K562 (cell line): ENCODE measurements at regions not wholly inside any gene's neighbourhood (a gene's known extent, or its start where the extent isn't known, plus 50 kb on each side); places are given as distances from the start of the nearest gene placed in this dataset.

ENCODE experiments used
- ATAC-seq: fragments of 200-7000 bp; cut with Tn5 transposase; 3 replicates; pipeline ENCODE4 v1.9.1; 2020; ENCODE audit warnings: moderate library complexity
- BruUV-seq: library from RNA; stranded (reverse); fragments of 400-500 nt; replicated peaks from 2 replicates; lab custom pipeline; 2021; lab: Mats Ljungman, UMichigan
- CTCF ChIA-PET: fragments of 300-600 bp; formaldehyde crosslinking; extraction: SDS; loops from one replicate; lab custom pipeline; 2021; ENCODE audit warnings: low intra/inter-chr PET ratio; lab: Yijun Ruan, JAX
- POLR2A ChIA-PET: fragments of 300-600, 350-650 bp; sonication (Branson Sonifier 250); formaldehyde crosslinking; extraction: SDS; loops from one replicate; lab custom pipeline; 2021; ENCODE audit warnings: antibody characterized with exemption, inconsistent platforms; lab: Yijun Ruan, JAX
- DNase-seq, 4 experiments: peaks; one replicate each; pipeline versions ENCODE4 v3.0.0 to v3.0.0-alpha.2; 2011 to 2018; ENCODE audit warnings: low spot score in 3 of 4, mixed read lengths in 3 of 4; ENCODE audit errors: extremely low read depth in 1 of 4
- FAIRE-seq: peaks from 2 replicates; lab custom pipeline; 2011; peaks lifted over from hg19 to GRCh38; lab: Jason Lieb, UNC
- H2AFZ ChIP-seq: 2 replicates; pipeline ENCODE4 v1.6.0; 2011; ENCODE audit warnings: low read depth, low read length, control low read depth, inconsistent platforms
- H3K27ac ChIP-seq: fragments of 200-600 bp; 3 replicates; pipeline ENCODE4 v1.8.0; 2011; ENCODE audit warnings: low read depth, mild to moderate bottlenecking, control low read depth, inconsistent platforms, low read length, moderate library complexity, mixed read lengths; ENCODE audit errors: extremely low read depth
- H3K27me3 ChIP-seq, 2 experiments: fragments of 300-600 bp in 1 of 2; 2 replicates in 1 of 2; 3 replicates in 1 of 2; pipeline versions ENCODE4 v1.6.0 to v1.8.0; 2011; ENCODE audit warnings: inconsistent platforms in 2 of 2, low read length in 2 of 2, mild to moderate bottlenecking in 1 of 2, mixed read lengths in 1 of 2, moderate library complexity in 1 of 2; ENCODE audit not compliant: control insufficient read depth in 2 of 2, insufficient read depth in 2 of 2
- H3K36me3 ChIP-seq: fragments of 300-600 bp; 3 replicates; pipeline ENCODE4 v1.8.0; 2011; ENCODE audit warnings: mild to moderate bottlenecking, low read length, inconsistent platforms; ENCODE audit not compliant: control insufficient read depth, insufficient read depth
- H3K4me1 ChIP-seq, 2 experiments: fragments of 200-600 bp in 1 of 2; replicated peaks in 1 of 2; 2 replicates in 1 of 2; 3 replicates in 1 of 2; pipeline versions ENCODE4 v1.5.1 to v1.8.0; 2011; ENCODE audit warnings: inconsistent platforms in 2 of 2, low read length in 2 of 2, mild to moderate bottlenecking in 1 of 2, mixed read lengths in 1 of 2, moderate library complexity in 1 of 2; ENCODE audit not compliant: control insufficient read depth in 2 of 2, insufficient read depth in 2 of 2
- H3K4me2 ChIP-seq: 2 replicates; pipeline ENCODE4 v1.6.1; 2011; ENCODE audit warnings: low read length, control low read depth, inconsistent platforms, mixed read lengths; ENCODE audit not compliant: insufficient read depth
- H3K4me3 ChIP-seq: fragments of 200-600 bp; sonication (generic), shearing (Covaris generic); 2 replicates; pipeline ENCODE4 v1.5.1; 2016; ENCODE audit warnings: control low read depth, inconsistent platforms
- H3K79me2 ChIP-seq: fragments of 200-600 bp; 3 replicates; pipeline ENCODE4 v1.8.0; 2011; ENCODE audit warnings: low read length, inconsistent platforms; ENCODE audit not compliant: control insufficient read depth, insufficient read depth
- H3K9ac ChIP-seq, 2 experiments: 2 replicates each; pipeline versions ENCODE4 v1.6.0 to v1.6.1; 2011; ENCODE audit warnings: low read depth in 2 of 2, low read length in 2 of 2, control low read depth in 1 of 2, inconsistent platforms in 1 of 2, mild to moderate bottlenecking in 1 of 2, mixed read lengths in 1 of 2; ENCODE audit not compliant: insufficient read depth in 1 of 2
- H3K9me1 ChIP-seq: one replicate; pipeline ENCODE4 v1.6.0; 2011; ENCODE audit warnings: inconsistent platforms, mild to moderate bottlenecking, low read length, moderate library complexity; ENCODE audit not compliant: control insufficient read depth, insufficient read depth
- H3K9me3 ChIP-seq: replicated peaks from 2 replicates; pipeline ENCODE4 v1.5.1; 2011; ENCODE audit warnings: low read depth, low read length, inconsistent platforms; ENCODE audit not compliant: control insufficient read depth, insufficient read depth
- H4K20me1 ChIP-seq: replicated peaks from 2 replicates; pipeline ENCODE4 v1.6.1; 2011; ENCODE audit warnings: low read length, inconsistent platforms, mixed read lengths; ENCODE audit not compliant: control insufficient read depth, insufficient read depth
- ADNP ChIP-seq: fragments of 200-800 bp; sonication (Bioruptor generic); IDR thresholded peaks from 2 replicates; pipeline ENCODE4 v1.6.1; 2016; ENCODE audit warnings: missing genetic modification characterization, missing compliant biosample characterization
- CCNT2 ChIP-seq: IDR thresholded peaks from 2 replicates; pipeline ENCODE4 v1.6.1; 2011; ENCODE audit warnings: borderline replicate concordance, low read depth, mild to moderate bottlenecking, moderate library complexity, mixed read lengths, low read length; ENCODE audit not compliant: insufficient read length; ENCODE audit errors: extremely low read depth
- DMBX1 ChIP-seq: fragments of 250-450 bp; sonication (Bioruptor Pico); IDR thresholded peaks from 2 replicates; pipeline ENCODE4 v1.8.0; 2022; ENCODE audit warnings: inconsistent platforms, mild to moderate bottlenecking, moderate library complexity, borderline replicate concordance
- GTF2A2 ChIP-seq: IDR thresholded peaks from 2 replicates; pipeline ENCODE4 v1.6.1; 2016; ENCODE audit warnings: mild to moderate bottlenecking, missing genetic modification characterization, missing compliant biosample characterization
- TEAD1 ChIP-seq, 2 experiments: fragments of 450-650 bp in 1 of 2; sonication (generic) in 1 of 2; formaldehyde crosslinking; IDR thresholded peaks; 2 replicates each; pipeline versions ENCODE4 v1.4.0 to v1.8.0; 2020 to 2022; ENCODE audit warnings: mild to moderate bottlenecking in 2 of 2, missing genetic modification reagents in 1 of 2
- UBTF ChIP-seq, 2 experiments: IDR thresholded peaks; 2 replicates each; pipeline ENCODE4 v1.6.1; 2012; ENCODE audit warnings: improper control_type of control experiment in 2 of 2, low read depth in 2 of 2, low read length in 2 of 2, borderline replicate concordance in 1 of 2
- ZNF12 ChIP-seq: sonication (generic); formaldehyde crosslinking; IDR thresholded peaks from 2 replicates; pipeline ENCODE4 v1.4.0; 2020; ENCODE audit warnings: mild to moderate bottlenecking, missing genetic modification reagents
- ZNF134 ChIP-seq: fragments of 250-450 bp; sonication (Bioruptor Pico); conservative IDR thresholded peaks from 2 replicates; pipeline ENCODE4 v1.4.0; 2020
- ZNF609 ChIP-seq: sonication (generic); formaldehyde crosslinking; IDR thresholded peaks from 2 replicates; pipeline ENCODE4 v1.8.1; 2023; ENCODE audit warnings: missing genetic modification reagents, mild to moderate bottlenecking, borderline replicate concordance
- WGBS: fragments of 100-300 bp; shearing (Covaris generic); methylation state at CpG from one replicate; pipeline ENCODE4 v1.1.6; 2016; ENCODE audit warnings: low coverage, mixed read lengths; ENCODE audit not compliant: insufficient coverage; ENCODE audit errors: missing lambda C conversion rate; 5-methylcytosine and 5-hydroxymethylcytosine counted together
- in situ Hi-C: fragments of 300-500 bp; cut with MboI; formaldehyde crosslinking; loops from 4 replicates; pipeline ENCODE4 v1.15.0; 2018; ENCODE audit warnings: inconsistent platforms, mixed read lengths
- intact Hi-C: fragments of 100-400 bp; cut with micrococcal nuclease; formaldehyde crosslinking; loops from 2 replicates; pipeline ENCODE4 v1.14.2; 2022

- no peak overlapping the region for H2AFZ ChIP-seq
- FAIRE-seq (no peak), ATAC-seq (no peak), DNase-seq (no peak)
- H4K20me1 ChIP-seq, result no peaks in the 10 kb centered on the region
- 0% methylated on average over 1 of the region's 1 CpG for WGBS
- ChIA-PET CTCF (no interaction called here), POLR2A (no interaction called here)
- H3K4me1 ChIP-seq, result no peaks in the 10 kb centered on the region
- H3K9me3 ChIP-seq, result no peaks in the 10 kb centered on the region
- peak; percentile 90 for TF ChIP-seq ZNF134 (CRISPR knock-in tag)
- no peak for TF ChIP-seq ZNF12 (CRISPR knock-in tag)
- no peak for TF ChIP-seq TEAD1 (CRISPR knock-in tag; IDR thresholded peaks at IDR 0.05)
- no peak for TF ChIP-seq GTF2A2 (tag)
- no peaks in the 10 kb centered on the region; a peak in 1 of 5 replicates for H3K27me3 ChIP-seq
- BruUV-seq, result no TSS peak
- no peaks in the 10 kb centered on the region for H3K9me1 ChIP-seq
- in situ Hi-C loops (no loop called here), intact Hi-C loops (no loop called here)
- H3K79me2 ChIP-seq, result no peaks in the 10 kb centered on the region
- H3K27ac ChIP-seq, result no peak overlapping the region
- H3K9ac ChIP-seq, result no peak overlapping the region
- no peak overlapping the region for H3K4me2 ChIP-seq
- no peak overlapping the region for H3K4me3 ChIP-seq
- no peaks in the 10 kb centered on the region for H3K36me3 ChIP-seq
Measured at GRCh38 chr10:61119573-61119972, 175.6 kb upstream of the RHOBTB1 start.

- no peaks in the 10 kb centered on the region for H3K79me2 ChIP-seq
- no peaks in the 10 kb centered on the region for H3K9me1 ChIP-seq
- no peaks in the 10 kb centered on the region for H4K20me1 ChIP-seq
- H2AFZ ChIP-seq, result no peak overlapping the region
- no peaks in the 10 kb centered on the region for H3K9me3 ChIP-seq
- ChIA-PET POLR2A (interaction anchor here (0.8 kb wide), 1 partner anchor 173 kb away, joined by 3 read pairs; no protein-coding TSS in a partner anchor), CTCF (no interaction called here)
- in situ Hi-C loops, result no loop called here
- DNase-seq (no peak), ATAC-seq (no peak), FAIRE-seq (no peak)
- H3K9ac ChIP-seq, result no peak overlapping the region
- intact Hi-C loops, result no loop called here
- no peaks in the 10 kb centered on the region; a peak in 1 of 5 replicates for H3K27me3 ChIP-seq
- no peaks in the 10 kb centered on the region for H3K36me3 ChIP-seq
- BruUV-seq, result no TSS peak
- no peaks in the 10 kb centered on the region for H3K4me1 ChIP-seq
- H3K4me2 ChIP-seq, result no peak overlapping the region
- no peak overlapping the region for H3K27ac ChIP-seq
- H3K4me3 ChIP-seq, result no peak overlapping the region
- no peak for TF ChIP-seq UBTF (IDR thresholded peaks at IDR 0.05; ENCODE audit: borderline replicate concordance in 1 of 2, low read depth in 2 of 2, low read length in 2 of 2)
- no peak for TF ChIP-seq DMBX1 (CRISPR knock-in tag)
- no peak for TF ChIP-seq ADNP (tag)
- TF ChIP-seq CCNT2, result no peak
- no peak for TF ChIP-seq ZNF609 (CRISPR knock-in tag)
Measured at GRCh38 chr10:61115897-61116296, 171.9 kb upstream of the RHOBTB1 start.
